ENCODE measurements at regions not wholly inside any gene's neighbourhood (a gene's known extent, or its start where the extent isn't known, plus 50 kb on each side); places are given as distances from the start of the nearest gene placed in this dataset.

DNA sequence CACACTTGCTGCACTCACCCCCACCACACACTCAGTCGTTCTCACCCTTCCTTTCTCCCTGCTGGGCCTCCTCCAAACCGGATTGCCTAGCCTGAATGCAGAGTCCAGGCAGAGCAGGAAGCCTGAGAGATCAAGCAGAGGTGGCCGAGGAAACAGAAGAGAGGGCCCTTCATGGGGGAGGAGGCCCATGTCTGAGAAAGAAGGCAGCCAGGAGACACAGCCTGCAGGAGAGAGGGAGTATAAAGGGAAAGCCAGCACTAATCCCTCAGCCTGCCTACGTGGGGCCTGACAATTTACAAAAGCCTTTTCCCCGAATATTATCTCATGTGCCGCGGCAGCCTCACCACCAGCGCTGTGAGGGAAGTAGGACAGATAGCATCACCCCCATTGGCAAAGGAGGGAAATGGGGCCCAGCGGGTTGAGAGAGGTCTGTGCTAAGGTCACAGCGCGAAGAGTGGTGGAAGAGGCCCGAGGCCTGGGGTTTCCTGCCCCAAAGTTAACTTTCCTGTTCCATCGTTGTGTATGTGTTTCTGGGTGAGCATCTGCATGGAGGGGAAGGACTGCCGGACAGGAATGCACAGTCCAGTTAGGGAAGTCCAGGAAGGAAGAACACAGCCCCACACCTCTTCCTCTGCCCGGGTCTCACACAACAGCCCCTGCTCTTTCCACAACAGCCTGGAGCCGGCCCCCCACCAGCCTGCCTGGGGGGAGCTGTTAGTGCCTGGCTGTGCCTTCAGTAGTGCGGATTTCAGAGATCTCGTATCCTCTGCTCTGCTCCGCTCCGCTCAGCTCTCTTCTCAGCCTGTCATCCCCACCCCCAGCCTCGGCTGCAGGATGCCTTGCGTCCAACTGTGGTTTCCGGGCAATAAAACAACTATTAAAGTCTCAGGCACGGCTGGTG lies 50.9 kb upstream of the BCOR start:
- Histone ChIP-seq H3K4me1 (ENCODE audit: control insufficient read depth in 2 of 3, insufficient read depth in 2 of 3, low read depth in 1 of 3, low read length in 3 of 3) (no peaks in the 10 kb centered on the region), H3K4me3 (ENCODE audit: low read length in 3 of 3) (no peak overlapping the region), H3K27ac (ENCODE audit: low read depth in 2 of 2, low read length in 2 of 2) (no peak overlapping the region), H3K27me3 (ENCODE audit: control insufficient read depth, insufficient read depth, low read length) (peaks cover 11% of the 10 kb centered on the region), H3K9me3 (ENCODE audit: control insufficient read depth in 2 of 3, insufficient read depth in 1 of 3, low read length in 3 of 3) (no peaks in the 10 kb centered on the region), H3K36me3 (ENCODE audit: control insufficient read depth in 2 of 3, insufficient read depth in 3 of 3, low read length in 3 of 3) (no peaks in the 10 kb centered on the region), H3K9ac (ENCODE audit: low read length in 3 of 3) (no peak overlapping the region)
- intact Hi-C loops (cut with DNase I): no loop called here
- TF ChIP-seq, protein P1, sequence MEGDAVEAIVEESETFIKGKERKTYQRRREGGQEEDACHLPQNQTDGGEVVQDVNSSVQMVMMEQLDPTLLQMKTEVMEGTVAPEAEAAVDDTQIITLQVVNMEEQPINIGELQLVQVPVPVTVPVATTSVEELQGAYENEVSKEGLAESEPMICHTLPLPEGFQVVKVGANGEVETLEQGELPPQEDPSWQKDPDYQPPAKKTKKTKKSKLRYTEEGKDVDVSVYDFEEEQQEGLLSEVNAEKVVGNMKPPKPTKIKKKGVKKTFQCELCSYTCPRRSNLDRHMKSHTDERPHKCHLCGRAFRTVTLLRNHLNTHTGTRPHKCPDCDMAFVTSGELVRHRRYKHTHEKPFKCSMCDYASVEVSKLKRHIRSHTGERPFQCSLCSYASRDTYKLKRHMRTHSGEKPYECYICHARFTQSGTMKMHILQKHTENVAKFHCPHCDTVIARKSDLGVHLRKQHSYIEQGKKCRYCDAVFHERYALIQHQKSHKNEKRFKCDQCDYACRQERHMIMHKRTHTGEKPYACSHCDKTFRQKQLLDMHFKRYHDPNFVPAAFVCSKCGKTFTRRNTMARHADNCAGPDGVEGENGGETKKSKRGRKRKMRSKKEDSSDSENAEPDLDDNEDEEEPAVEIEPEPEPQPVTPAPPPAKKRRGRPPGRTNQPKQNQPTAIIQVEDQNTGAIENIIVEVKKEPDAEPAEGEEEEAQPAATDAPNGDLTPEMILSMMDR (IDR thresholded peaks at IDR 0.05; ENCODE audit: borderline replicate concordance, extremely low read depth, insufficient read depth): no peak
- no peak for FAIRE-seq
- peak in 3 of 5 donors; percentile 62 to 81 (median 68) for DNase-seq

DNA sequence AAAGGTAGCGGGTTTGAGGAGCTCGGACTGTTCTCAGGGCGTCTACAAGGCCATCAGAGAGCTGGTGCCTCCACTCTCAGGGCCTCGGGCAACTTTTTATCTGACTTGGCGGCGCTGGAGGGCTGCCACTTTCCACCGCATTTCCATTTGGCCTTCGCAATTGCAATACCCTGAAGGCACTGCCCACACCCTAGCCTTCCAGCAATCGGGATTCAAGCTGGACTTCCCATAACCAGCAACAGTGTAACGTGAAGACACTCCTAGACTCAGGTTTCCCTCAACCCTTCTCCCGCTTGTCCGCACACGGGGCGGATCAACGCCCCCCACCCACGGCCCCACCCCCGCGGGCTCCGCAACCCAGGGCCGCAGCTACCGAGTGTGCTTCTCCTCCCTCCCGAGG lies 50.2 kb upstream of the BCOR start:
- TF ChIP-seq, protein P1 (IDR thresholded peaks at IDR 0.05; ENCODE audit: borderline replicate concordance, extremely low read depth, insufficient read depth): no peak
- DNase-seq: no peak
- no peaks in the 10 kb centered on the region for H3K4me1 ChIP-seq (ENCODE audit: control insufficient read depth in 2 of 3, insufficient read depth in 2 of 3, low read depth in 1 of 3, low read length in 3 of 3)
- no peak for FAIRE-seq
- no peak overlapping the region for H3K9ac ChIP-seq (ENCODE audit: low read length in 3 of 3)
- intact Hi-C loops (cut with DNase I): no loop called here
- peaks cover 11% of the 10 kb centered on the region for H3K27me3 ChIP-seq (ENCODE audit: control insufficient read depth, insufficient read depth, low read length)
- no peaks in the 10 kb centered on the region for H3K9me3 ChIP-seq (ENCODE audit: control insufficient read depth in 2 of 3, insufficient read depth in 1 of 3, low read length in 3 of 3)
- H3K27ac ChIP-seq (ENCODE audit: low read depth in 2 of 2, low read length in 2 of 2): no peak overlapping the region
- H3K36me3 ChIP-seq (ENCODE audit: control insufficient read depth in 2 of 3, insufficient read depth in 3 of 3, low read length in 3 of 3): no peaks in the 10 kb centered on the region
- H3K4me3 ChIP-seq (ENCODE audit: low read length in 3 of 3): no peak overlapping the region

Data from kidney (tissue), 13 donors.